ENCODE measurements at regions not wholly inside any gene's neighbourhood (a gene's known extent, or its start where the extent isn't known, plus 50 kb on each side); places are given as distances from the start of the nearest gene placed in this dataset.

DNA sequence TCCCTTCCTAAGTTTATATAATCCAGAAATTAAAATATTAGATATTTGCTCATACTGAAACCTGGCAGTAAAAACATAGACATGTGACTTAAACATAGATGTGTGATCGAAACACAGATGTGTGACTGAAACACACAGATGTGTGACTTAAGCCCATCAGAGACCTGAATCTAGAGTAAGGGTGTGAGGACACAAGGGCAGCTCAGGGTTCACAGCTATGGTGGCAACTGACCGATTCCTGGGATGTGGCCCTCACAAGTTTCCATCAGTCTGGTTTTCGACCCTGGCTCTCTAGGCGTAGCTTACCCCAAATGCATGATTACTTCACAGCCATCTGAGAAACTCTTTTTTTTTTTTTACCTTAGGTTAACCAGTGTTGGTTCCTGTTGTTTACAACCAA is 137.0 kb downstream of the NRN1 start:
- TF ChIP-seq CTCF (IDR thresholded peaks at IDR 0.05; ENCODE audit: low read length): no peak
- no peak for TF ChIP-seq EZH2 (IDR thresholded peaks at IDR 0.05; ENCODE audit: borderline replicate concordance, low read length)

Data from OCI-LY1 (cell line).